CD4-positive, alpha-beta T cell treated with Interleukin-10 for 1 hour (primary cell): ENCODE measurements at regions not wholly inside any gene's neighbourhood (a gene's known extent, or its start where the extent isn't known, plus 50 kb on each side); places are given as distances from the start of the nearest gene placed in this dataset.

Experiments
- DNase-seq: peaks from one replicate; pipeline ENCODE4 v3.0.0-alpha.2; 2020

GRCh38 chr1:81569761-81570160 lies 231.0 kb upstream of the ADGRL2 start:
- DNase-seq, result no peak

- no peak for DNase-seq
Measured at GRCh38 chr1:81563632-81564031, 237.1 kb upstream of the ADGRL2 start.

- DNase-seq, result no peak
Measured at GRCh38 chr1:81562934-81563333, 237.8 kb upstream of the ADGRL2 start.

- DNase-seq, result no peak
Measured at GRCh38 chr1:81560629-81561028, 240.1 kb upstream of the ADGRL2 start.

GRCh38 chr1:81559662-81560350 lies 240.9 kb upstream of the ADGRL2 start:
- no peak for DNase-seq

GRCh38 chr1:81558291-81559076 lies 242.2 kb upstream of the ADGRL2 start:
- no peak for DNase-seq

GRCh38 chr1:81556968-81557367 lies 243.8 kb upstream of the ADGRL2 start:
- DNase-seq, result no peak

- no peak for DNase-seq
Measured at GRCh38 chr1:81554534-81554933, 246.2 kb upstream of the ADGRL2 start.

- DNase-seq, result no peak
Measured at GRCh38 chr1:81554108-81554507, 246.6 kb upstream of the ADGRL2 start.

- DNase-seq, result no peak
Measured at GRCh38 chr1:81553503-81553902, 247.2 kb upstream of the ADGRL2 start.

- no peak for DNase-seq
Measured at GRCh38 chr1:81551946-81552345, 248.8 kb upstream of the ADGRL2 start.

- no peak for DNase-seq
Measured at GRCh38 chr1:81550753-81551152, 250.0 kb upstream of the ADGRL2 start.

GRCh38 chr1:81549588-81550127 lies 251.1 kb upstream of the ADGRL2 start:
- DNase-seq, result no peak

- DNase-seq, result no peak
Measured at GRCh38 chr1:81548918-81549587, 251.7 kb upstream of the ADGRL2 start.

- DNase-seq, result no peak
Measured at GRCh38 chr1:81547912-81548303, 252.8 kb upstream of the ADGRL2 start.

- no peak for DNase-seq
Measured at GRCh38 chr1:81547261-81547911, 253.3 kb upstream of the ADGRL2 start.

- no peak for DNase-seq
Measured at GRCh38 chr1:81545734-81546133, 255.0 kb upstream of the ADGRL2 start.

GRCh38 chr1:81543764-81544163 lies 257.0 kb upstream of the ADGRL2 start:
- DNase-seq, result no peak

GRCh38 chr1:81542196-81542595 lies 258.5 kb upstream of the ADGRL2 start:
- no peak for DNase-seq

GRCh38 chr1:81540216-81540615 lies 260.5 kb upstream of the ADGRL2 start:
- no peak for DNase-seq

GRCh38 chr1:81529014-81529413 lies 271.7 kb upstream of the ADGRL2 start:
- DNase-seq, result no peak

- DNase-seq, result no peak
Measured at GRCh38 chr1:81525085-81525484, 275.6 kb upstream of the ADGRL2 start.

GRCh38 chr1:81519987-81520386 lies 280.7 kb upstream of the ADGRL2 start:
- DNase-seq, result no peak
